ENCODE measurements at regions not wholly inside any gene's neighbourhood (a gene's known extent, or its start where the extent isn't known, plus 50 kb on each side); places are given as distances from the start of the nearest gene placed in this dataset.

DNA sequence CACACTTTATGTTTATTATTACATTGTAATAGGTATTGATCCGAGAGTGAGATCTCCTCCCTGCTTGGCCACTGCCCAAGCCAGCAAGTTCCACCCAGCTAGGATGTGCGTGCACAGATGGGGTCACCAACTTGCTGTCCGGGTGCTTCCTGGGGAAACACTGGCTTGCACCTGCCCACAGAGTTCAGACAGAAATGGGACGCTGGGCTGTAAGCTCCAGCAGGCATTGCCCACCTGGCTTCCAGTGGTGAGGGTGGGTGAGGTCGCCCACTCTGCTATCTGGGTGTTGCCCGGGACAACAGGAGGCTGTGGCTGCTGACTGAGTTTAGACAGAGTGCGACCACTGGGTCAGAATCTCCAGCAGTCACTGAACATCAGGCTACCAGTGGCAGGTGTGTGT is 289.8 kb upstream of the ANO3 start:
- no peak for DNase-seq
- Histone ChIP-seq H3K9me3 (no peaks in the 10 kb centered on the region), H3K9me2 (no peaks in the 10 kb centered on the region), H3K4me1 (ENCODE audit: control insufficient read depth in 1 of 2, insufficient read depth in 2 of 2, low read depth in 1 of 2, low read length in 1 of 2) (no peaks in the 10 kb centered on the region), H2AFZ (ENCODE audit: low read depth) (no peak overlapping the region), H3F3A (replicated peaks; ENCODE audit: insufficient read depth) (no peaks in the 10 kb centered on the region), H3K9ac (no peak overlapping the region), H3K4me2 (no peak overlapping the region), H4K20me1 (ENCODE audit: insufficient read depth) (no peaks in the 10 kb centered on the region), H3K27me3 (ENCODE audit: insufficient read depth) (no peaks in the 10 kb centered on the region), H3K27ac (ENCODE audit: low read depth in 2 of 2, low read length in 1 of 2) (no peak overlapping the region), H3K36me3 (replicated peaks in 1 of 2; ENCODE audit: control insufficient read depth in 1 of 2, insufficient read depth in 2 of 2, low read length in 1 of 2) (no peaks in the 10 kb centered on the region), H3K4me3 (ENCODE audit: low read depth in 2 of 2, low read length in 1 of 2) (no peak overlapping the region), H3K79me2 (ENCODE audit: insufficient read depth) (no peaks in the 10 kb centered on the region)
- ChIA-PET POLR2A (no interaction called here), CTCF (no interaction called here)
- no peak for TF ChIP-seq IRF3 (IDR thresholded peaks at IDR 0.05; ENCODE audit: low read depth, low read length)
- TF ChIP-seq MAX (IDR thresholded peaks at IDR 0.05; ENCODE audit: low read depth): no peak
- 61% methylated on average over 2 of the region's 7 CpGs for WGBS (ENCODE audit: low lambda C conversion rate)

DNA sequence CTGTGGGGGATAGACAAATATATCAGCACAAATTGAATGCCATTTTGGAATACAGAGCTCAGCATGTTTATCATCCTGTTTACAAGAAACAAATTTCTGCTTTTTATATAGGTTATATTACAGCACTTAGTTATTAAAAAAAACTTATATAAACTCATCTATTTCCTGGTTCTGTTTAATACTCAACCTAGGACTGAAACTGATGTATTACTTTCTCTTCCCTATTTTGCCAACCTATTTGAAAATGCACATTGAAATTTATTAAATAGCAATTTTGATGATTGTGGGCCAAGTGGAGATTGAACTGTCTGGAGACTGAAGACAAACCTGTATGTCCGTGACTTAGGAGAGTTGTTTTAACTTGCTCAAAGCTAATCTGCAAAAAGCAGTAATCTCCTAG is 288.3 kb upstream of the ANO3 start:
- 86% methylated on average over 1 of the region's 1 CpG for WGBS (ENCODE audit: low lambda C conversion rate)
- ChIA-PET CTCF (no interaction called here), POLR2A (no interaction called here)
- Histone ChIP-seq H3K4me2 (no peak overlapping the region), H3K79me2 (ENCODE audit: insufficient read depth) (no peaks in the 10 kb centered on the region), H3K36me3 (replicated peaks in 1 of 2; ENCODE audit: control insufficient read depth in 1 of 2, insufficient read depth in 2 of 2, low read length in 1 of 2) (no peaks in the 10 kb centered on the region), H3K27me3 (ENCODE audit: insufficient read depth) (no peaks in the 10 kb centered on the region), H3K27ac (ENCODE audit: low read depth in 2 of 2, low read length in 1 of 2) (no peak overlapping the region), H2AFZ (ENCODE audit: low read depth) (no peak overlapping the region), H4K20me1 (ENCODE audit: insufficient read depth) (no peaks in the 10 kb centered on the region), H3K4me1 (ENCODE audit: control insufficient read depth in 1 of 2, insufficient read depth in 2 of 2, low read depth in 1 of 2, low read length in 1 of 2) (no peaks in the 10 kb centered on the region), H3K4me3 (ENCODE audit: low read depth in 2 of 2, low read length in 1 of 2) (no peak overlapping the region), H3K9me3 (no peaks in the 10 kb centered on the region), H3K9me2 (no peaks in the 10 kb centered on the region), H3F3A (replicated peaks; ENCODE audit: insufficient read depth) (no peaks in the 10 kb centered on the region), H3K9ac (no peak overlapping the region)
- TF ChIP-seq ZBTB33 (IDR thresholded peaks at IDR 0.05; ENCODE audit: borderline replicate concordance, low read depth) (no peak), RAD21 (IDR thresholded peaks at IDR 0.05; ENCODE audit: low read length) (no peak), IRF3 (IDR thresholded peaks at IDR 0.05; ENCODE audit: low read depth, low read length) (no peak), SMC3 (IDR thresholded peaks at IDR 0.05; ENCODE audit: low read depth, low read length) (no peak), POLR2AphosphoS5 (IDR thresholded peaks at IDR 0.05; ENCODE audit: low read depth, low read length) (no peak), CTCF (IDR thresholded peaks at IDR 0.05) (no peak), USF2 (IDR thresholded peaks at IDR 0.05; ENCODE audit: borderline replicate concordance, low read depth, low read length) (no peak), TAF1 (IDR thresholded peaks at IDR 0.05; ENCODE audit: borderline replicate concordance, low read depth, low read length) (no peak), YY1 (IDR thresholded peaks at IDR 0.05; ENCODE audit: low read depth) (no peak), FOXM1 (IDR thresholded peaks at IDR 0.05; ENCODE audit: low read depth) (no peak), NFIC (IDR thresholded peaks at IDR 0.05; ENCODE audit: borderline replicate concordance) (no peak), FOSL2 (IDR thresholded peaks at IDR 0.05; ENCODE audit: borderline replicate concordance, low read depth) (no peak)
- no peak for DNase-seq

Measured in SK-N-SH (cell line).